HG03097 (cell line): ENCODE measurements at regions not wholly inside any gene's neighbourhood (a gene's known extent, or its start where the extent isn't known, plus 50 kb on each side); places are given as distances from the start of the nearest gene placed in this dataset.

Experiments used
- ATAC-seq: cut with Tn5 transposase; IDR thresholded peaks from one replicate; pipeline ENCODE4 v1.9.1; 2021; ENCODE audit not compliant: unreplicated experiment, low FRiP score

GRCh38 chr4:177099211-177099610, 210.5 kb upstream of the NEIL3 start:
- no peak for ATAC-seq

- ATAC-seq = no peak
These were observed 209.4 kb upstream of the NEIL3 start for GRCh38 chr4:177100307-177100706.

DNA sequence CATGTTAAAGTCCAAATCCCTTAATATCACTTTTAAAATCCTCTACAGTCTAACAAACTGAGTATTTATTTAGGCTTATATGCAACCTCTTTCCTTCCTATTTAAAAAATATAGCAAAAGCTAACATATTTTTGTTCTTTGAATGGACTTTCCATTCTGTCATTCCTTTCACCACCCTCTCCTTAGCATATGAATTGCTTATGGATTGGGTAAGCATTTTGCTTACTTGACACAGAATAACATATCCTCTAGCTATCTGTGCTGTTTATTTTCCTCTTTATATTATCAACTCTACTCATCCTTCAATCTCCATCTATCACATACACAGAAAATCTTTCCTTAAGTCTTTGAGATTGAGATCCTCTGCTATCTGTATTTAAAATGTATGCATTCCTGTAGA, 206.1 kb upstream of the NEIL3 start:
- no peak for ATAC-seq

DNA sequence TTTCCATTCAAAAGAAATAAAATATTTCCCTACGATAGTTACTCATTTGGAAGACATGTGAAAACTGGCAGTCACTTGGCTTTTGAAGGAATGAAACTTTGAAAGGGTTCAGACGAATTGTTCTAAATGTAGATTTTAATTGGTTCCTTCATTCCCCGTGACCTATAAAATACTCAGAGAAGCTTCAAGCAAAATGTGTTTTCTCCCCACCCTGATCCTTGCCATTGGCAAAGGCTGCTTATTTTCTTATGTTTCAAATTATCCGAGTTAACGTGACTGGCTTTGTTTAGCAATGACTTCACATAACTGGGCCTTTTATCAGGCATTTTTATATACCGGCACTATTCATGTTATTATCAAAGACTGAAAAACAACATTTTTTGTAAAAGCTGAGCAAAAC, 204.1 kb upstream of the NEIL3 start:
- ATAC-seq = no peak

GRCh38 chr4:177107288-177107921, 202.3 kb upstream of the NEIL3 start:
- ATAC-seq = no peak

- ATAC-seq = no peak
These were observed 201.0 kb upstream of the NEIL3 start for GRCh38 chr4:177108708-177109107.

- ATAC-seq = no peak
These were observed 199.9 kb upstream of the NEIL3 start for GRCh38 chr4:177109769-177110168.

DNA sequence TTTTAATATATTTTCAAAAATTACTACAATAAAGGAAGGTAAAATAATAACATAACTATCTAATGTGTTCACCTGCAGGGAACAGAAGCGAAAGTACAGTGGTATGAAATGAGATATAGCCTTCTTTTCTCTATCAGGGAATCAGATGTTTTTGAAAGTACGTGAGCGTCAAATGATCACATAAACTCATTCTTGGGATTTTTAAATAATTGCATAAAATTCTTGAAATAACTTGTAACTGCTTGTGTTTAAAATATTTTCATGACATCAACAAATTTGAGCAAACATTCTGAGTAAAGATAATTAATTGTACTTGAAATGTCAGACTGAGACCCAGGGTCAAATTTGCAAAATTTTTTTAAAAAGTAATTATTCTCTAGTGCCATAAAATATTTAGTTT, 193.5 kb upstream of the NEIL3 start:
- ATAC-seq = no peak

- no peak for ATAC-seq
These were observed 192.4 kb upstream of the NEIL3 start for GRCh38 chr4:177117256-177117655.

GRCh38 chr4:177118596-177118995, 191.1 kb upstream of the NEIL3 start:
- ATAC-seq = no peak

DNA sequence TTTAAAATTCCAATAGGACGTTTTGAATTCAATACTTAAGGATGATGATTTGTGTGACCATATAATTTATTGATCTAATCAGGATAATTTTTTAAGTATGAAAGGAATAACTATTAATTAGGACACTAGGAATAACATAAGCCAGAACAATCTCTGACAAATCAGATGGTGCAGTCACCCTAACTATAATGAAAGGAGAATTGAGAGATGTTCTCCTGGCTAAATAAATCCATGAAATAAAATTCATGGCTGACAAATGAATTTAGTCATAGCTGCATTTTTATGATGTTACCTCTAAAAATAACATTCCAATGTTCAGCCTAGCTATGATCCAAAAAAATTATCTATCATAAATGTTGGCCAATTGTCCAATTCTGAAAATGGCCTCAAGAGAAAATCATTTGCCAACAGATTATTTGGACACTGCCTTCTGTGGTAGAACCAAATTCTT, 190.6 kb upstream of the NEIL3 start:
- no peak for ATAC-seq

DNA sequence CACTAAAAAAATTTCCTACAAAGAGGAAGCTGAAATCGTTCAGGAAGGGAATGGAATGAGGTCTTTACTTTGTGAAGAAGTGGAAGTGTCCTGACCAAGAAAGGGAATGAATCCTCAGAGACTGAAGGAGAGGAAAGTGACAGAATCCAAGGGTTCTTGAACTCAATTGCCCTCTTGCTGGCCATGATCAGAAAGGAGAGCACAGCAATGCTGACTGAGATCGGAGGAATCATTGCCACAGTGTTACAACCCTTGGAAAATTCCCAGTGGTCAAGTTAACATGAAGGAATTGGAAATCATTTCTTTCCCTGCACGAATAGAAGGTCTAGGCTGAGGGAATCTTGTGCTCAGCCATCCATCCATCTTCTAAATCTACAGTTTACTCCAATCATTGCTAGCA, 190.0 kb upstream of the NEIL3 start:
- no peak for ATAC-seq

- ATAC-seq = no peak
These were observed 185.9 kb upstream of the NEIL3 start for GRCh38 chr4:177123811-177124210.

DNA sequence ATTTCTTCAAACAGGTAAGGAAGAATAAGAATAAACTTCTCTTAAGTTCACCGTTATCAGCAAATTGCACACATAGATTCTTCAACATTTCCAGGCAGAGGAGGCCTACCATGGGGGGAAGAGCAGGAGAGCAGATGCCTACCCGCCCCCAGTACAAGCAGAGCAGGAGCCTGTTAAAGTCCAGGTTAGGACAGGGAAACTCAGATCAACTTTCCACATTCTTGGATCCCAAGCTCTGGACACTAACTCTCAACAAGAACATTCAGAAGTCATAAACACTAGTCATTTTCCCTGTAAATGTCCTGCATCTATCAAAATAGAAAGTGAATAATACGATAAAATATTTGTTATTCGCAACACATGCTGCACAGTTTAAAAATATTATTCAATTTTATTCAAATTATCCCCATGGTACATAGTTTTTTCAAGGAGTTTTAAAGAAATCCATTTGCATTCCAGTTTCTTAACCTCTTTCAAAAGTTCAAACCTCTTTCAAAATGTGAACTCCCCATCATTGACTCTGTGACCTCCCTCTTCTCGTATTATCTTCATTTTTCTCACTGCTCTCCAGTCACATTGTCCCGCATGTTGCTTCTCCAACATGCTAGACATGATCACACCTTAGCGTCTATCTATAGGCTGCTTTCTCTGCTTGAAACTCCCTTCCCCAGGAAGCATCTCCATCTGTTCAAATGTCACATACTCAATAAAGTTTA, 185.2 kb upstream of the NEIL3 start:
- no peak for ATAC-seq

DNA sequence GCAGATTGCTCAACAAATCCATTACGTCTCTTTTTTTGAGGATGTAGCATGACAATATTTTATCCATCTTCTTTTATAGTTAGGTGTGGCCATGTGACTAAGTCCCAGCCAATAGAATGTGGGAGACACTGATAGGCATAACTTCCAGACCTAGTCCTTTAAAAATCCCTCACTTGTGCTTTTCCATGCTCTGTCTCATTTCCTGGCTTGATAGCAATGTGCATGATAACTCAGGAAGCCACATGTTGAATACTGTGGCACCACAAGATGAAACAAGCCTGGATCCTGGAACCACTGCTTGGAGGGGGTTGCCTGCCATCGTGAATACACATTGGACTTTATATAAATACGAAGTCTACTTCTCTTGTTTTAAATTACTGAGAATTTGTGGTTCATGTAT, 184.0 kb upstream of the NEIL3 start:
- ATAC-seq = no peak

GRCh38 chr4:177127658-177128057, 182.0 kb upstream of the NEIL3 start:
- no peak for ATAC-seq

DNA sequence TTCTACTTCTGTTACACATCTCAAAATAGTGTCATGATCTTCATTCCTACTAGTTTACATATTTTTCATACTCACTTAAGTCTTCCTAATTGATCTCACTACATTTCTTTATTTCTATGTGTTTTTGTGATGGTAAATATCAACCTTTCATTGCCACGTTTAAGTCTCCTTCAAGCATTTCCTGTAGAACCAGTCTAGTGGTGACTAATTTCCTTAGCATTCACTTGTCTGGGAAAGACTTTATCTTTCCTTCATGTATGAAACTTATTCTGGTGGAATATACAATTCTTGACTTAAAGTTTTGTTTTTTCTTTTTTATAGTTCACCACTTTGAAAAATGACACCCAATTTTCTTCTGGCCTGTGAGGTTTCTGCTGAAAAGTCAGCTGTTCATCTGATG, 181.4 kb upstream of the NEIL3 start:
- no peak for ATAC-seq

GRCh38 chr4:177131736-177132135, 177.9 kb upstream of the NEIL3 start:
- ATAC-seq = no peak

DNA sequence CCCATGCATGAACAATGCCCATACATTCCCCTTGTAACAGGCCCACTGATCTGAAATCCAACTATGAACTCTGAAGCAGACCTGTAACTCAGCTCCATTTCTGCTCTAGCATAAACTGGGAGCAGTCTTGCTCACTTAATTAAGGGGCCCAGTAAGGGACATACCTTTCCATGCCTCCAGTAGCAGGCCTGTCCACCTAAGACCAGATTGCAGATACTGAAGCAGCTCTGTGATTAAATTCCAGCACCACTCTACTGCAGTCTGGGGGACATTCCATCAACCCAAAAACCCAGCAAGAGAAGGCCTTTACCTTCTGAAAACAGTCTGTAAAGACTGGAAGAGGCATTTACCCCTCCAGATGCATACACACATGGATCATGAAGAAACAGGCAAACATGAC, 162.0 kb upstream of the NEIL3 start:
- ATAC-seq = no peak

DNA sequence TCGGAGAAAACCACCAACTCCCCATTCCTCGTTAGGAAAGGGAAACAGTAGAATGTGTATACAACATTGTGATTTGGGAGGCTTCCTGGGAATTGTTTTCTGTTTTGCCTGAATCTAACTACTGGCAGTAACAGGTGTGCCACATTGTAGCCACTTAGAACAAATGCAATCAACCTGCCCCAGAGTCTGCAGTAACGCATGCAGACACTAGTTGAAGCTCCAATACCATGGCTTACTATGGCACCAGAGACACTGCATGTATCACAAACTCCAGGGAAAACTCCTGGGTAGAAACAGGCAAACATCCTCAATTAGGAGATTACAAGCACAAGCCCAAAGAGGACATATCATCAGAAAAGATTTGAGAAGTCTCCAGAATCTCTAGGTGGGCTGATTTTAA, 154.2 kb upstream of the NEIL3 start:
- no peak for ATAC-seq

- ATAC-seq = no peak
These were observed 150.1 kb upstream of the NEIL3 start for GRCh38 chr4:177159600-177159999.

- ATAC-seq = no peak
These were observed 147.9 kb upstream of the NEIL3 start for GRCh38 chr4:177161781-177162180.
